PC-3 (cell line): ENCODE measurements at regions not wholly inside any gene's neighbourhood (a gene's known extent, or its start where the extent isn't known, plus 50 kb on each side); places are given as distances from the start of the nearest gene placed in this dataset.

Experiments used
- ATAC-seq: fragments of 200-7000 bp; cut with Tn5 transposase; 2 replicates; pipeline ENCODE4 v1.9.1; 2020; ENCODE audit warnings: mild to moderate bottlenecking, moderate library complexity
- BruUV-seq: library from RNA; stranded (reverse); fragments of 400-500 nt; replicated peaks from 2 replicates; lab custom pipeline; 2021; lab: Mats Ljungman, UMichigan
- CTCF ChIA-PET: fragments of 300-600 bp; sonication (Branson Sonifier 250); formaldehyde crosslinking; loops from one replicate; lab custom pipeline; 2022; ENCODE audit warnings: antibody characterized with exemption; lab: Charles Lee
- POLR2A ChIA-PET: fragments of 300-600 bp; sonication (Branson Sonifier 250); formaldehyde crosslinking; loops from one replicate; lab custom pipeline; 2022; ENCODE audit warnings: antibody characterized with exemption; ENCODE audit not compliant: unreplicated experiment; lab: Charles Lee
- DNase-seq: peaks from one replicate; pipeline ENCODE4 v3.0.0-alpha.2; 2015
- H2AFZ ChIP-seq: fragments of 300-600 bp; sonication (generic); 2 replicates; pipeline ENCODE4 v1.6.0; 2016; ENCODE audit warnings: antibody characterized with exemption, low read length
- H3F3A ChIP-seq: fragments of 300-600 bp; sonication (generic); one replicate; pipeline ENCODE4 v1.6.0; 2017; ENCODE audit warnings: antibody characterized with exemption, low read length, control low read depth, mild to moderate bottlenecking; ENCODE audit not compliant: unreplicated experiment
- H3K27ac ChIP-seq: fragments of 300-600 bp; sonication (generic); 2 replicates; pipeline ENCODE4 v1.5.1; 2016; ENCODE audit warnings: mild to moderate bottlenecking, low read length
- H3K27me3 ChIP-seq: fragments of 300-600 bp; sonication (generic); 2 replicates; pipeline ENCODE4 v1.6.1; 2016; ENCODE audit warnings: low read length, mixed read lengths
- H3K36me3 ChIP-seq: fragments of 300-600 bp; sonication (generic); 2 replicates; pipeline ENCODE4 v1.6.1; 2016; ENCODE audit warnings: low read depth, mixed run types, low read length, mixed read lengths
- H3K4me1 ChIP-seq: fragments of 300-600 bp; sonication (generic); 2 replicates; pipeline ENCODE4 v1.5.1; 2016; ENCODE audit warnings: low read length; ENCODE audit not compliant: insufficient read depth
- H3K4me2 ChIP-seq: fragments of 300-600 bp; sonication (generic); 2 replicates; pipeline ENCODE4 v1.6.0; 2016; ENCODE audit warnings: low read length
- H3K4me3 ChIP-seq: fragments of 300-600 bp; sonication (generic); 2 replicates; pipeline ENCODE4 v1.5.1; 2016; ENCODE audit warnings: mild to moderate bottlenecking, low read length, mixed read lengths
- H3K79me2 ChIP-seq: fragments of 300-600 bp; sonication (generic); 2 replicates; pipeline ENCODE4 v1.6.1; 2017; ENCODE audit warnings: low read length, mixed read lengths
- H3K9ac ChIP-seq: fragments of 300-600 bp; sonication (generic); 2 replicates; pipeline ENCODE4 v1.6.0; 2016; ENCODE audit warnings: mild to moderate bottlenecking, low read length
- H3K9me2 ChIP-seq: fragments of 300-600 bp; sonication (generic); replicated peaks from 2 replicates; pipeline ENCODE4 v1.6.1; 2016; ENCODE audit warnings: mixed run types, low read length, mixed read lengths
- H3K9me3 ChIP-seq: fragments of 300-600 bp; sonication (generic); 2 replicates; pipeline ENCODE4 v1.6.1; 2016; ENCODE audit warnings: low read length, mixed read lengths
- H4K20me1 ChIP-seq: fragments of 300-600 bp; sonication (generic); 2 replicates; pipeline ENCODE4 v1.6.1; 2016; ENCODE audit warnings: low read length, mixed read lengths
- CTCF ChIP-seq: fragments of 300-600 bp; sonication (generic); conservative IDR thresholded peaks from 2 replicates; pipeline ENCODE4 v1.5.1; 2017; ENCODE audit warnings: antibody characterized with exemption, low read depth, mild to moderate bottlenecking, low read length
- EZH2 ChIP-seq: fragments of 300-600 bp; sonication (generic); IDR thresholded peaks from one replicate; pipeline ENCODE4 v1.6.1; 2017; ENCODE audit warnings: antibody characterized with exemption, mild to moderate bottlenecking, low read length; ENCODE audit not compliant: unreplicated experiment
- EZH2phosphoT487 ChIP-seq: fragments of 300-600 bp; sonication (generic); IDR thresholded peaks from 2 replicates; pipeline ENCODE4 v1.6.1; 2018; ENCODE audit warnings: mild to moderate bottlenecking, antibody characterized with exemption, low read length, borderline replicate concordance
- intact Hi-C: fragments of 100-400 bp; cut with micrococcal nuclease; formaldehyde crosslinking; loops from 2 replicates; pipeline ENCODE4 v1.9.0; 2023

DNA sequence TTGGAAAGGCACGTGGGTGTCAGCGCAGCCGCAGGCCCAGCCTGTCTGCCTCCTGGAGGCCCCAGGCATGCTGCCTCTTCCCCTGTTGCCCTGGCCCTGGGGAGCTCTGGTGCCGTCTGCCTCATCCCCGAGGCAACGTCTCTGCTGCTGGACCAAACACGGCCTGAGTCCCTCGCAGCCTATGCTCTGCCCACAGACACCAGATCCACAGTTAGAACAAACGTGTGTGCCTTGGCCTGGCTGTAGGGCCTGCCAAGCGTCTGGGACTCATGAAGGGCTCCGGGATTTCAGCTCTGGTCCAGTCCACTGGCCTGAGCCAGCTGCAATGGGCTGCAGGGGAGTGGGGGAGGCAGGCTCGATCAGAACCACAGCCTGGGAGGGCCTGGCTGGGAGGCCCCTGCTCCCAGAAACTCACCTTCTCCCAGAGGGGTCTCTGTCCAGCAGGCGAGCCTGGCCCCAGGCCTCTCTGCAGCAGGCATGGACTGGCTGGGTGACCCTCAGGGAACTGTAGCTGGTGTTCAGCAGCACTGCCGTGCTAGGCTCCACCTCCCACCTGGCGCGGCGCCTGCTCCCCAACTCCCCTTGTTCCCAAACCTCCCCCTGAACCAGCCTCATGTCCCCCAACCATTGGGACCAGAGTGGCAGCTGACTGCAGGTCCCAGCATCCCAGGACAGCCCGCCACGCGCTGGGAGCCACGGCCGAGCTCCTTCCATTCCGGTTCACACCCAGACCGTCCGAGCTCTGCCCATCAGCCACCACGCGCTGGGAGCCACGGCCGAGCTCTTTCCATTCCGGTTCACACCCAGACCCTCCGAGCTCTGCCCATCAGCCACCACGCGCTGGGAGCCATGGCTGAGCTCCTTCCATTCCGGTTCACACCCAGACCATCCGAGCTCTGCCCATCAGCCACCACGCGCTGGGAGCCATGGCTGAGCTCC is 197.0 kb downstream of the DLL1 start:
- no peak overlapping the region for H3K27ac ChIP-seq
- TF ChIP-seq CTCF (no peak), EZH2phosphoT487 (no peak), EZH2 (no peak)

DNA sequence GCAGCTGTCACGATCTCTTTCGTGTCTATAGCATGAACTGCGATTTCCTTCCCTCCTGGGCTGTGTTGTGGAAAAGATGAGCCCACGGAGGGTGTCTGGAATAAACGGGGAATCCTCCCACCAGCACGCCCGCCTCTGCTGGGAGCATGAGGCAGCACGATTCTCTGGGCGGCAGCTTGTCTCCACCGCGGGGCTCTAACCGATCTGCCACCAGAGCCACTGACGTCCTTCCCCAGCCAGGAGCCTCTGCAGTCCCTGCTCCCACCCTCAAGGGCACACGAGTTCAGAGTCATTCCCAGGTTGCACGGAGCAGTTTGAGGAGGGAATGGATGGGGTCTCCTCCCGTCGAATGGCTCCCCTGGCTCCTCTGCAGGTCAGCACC is 197.6 kb downstream of the DLL1 start:
- no peak for DNase-seq
- no peaks in the 10 kb centered on the region for H3F3A ChIP-seq
- H3K79me2 ChIP-seq, result no peaks in the 10 kb centered on the region
- ATAC-seq, result no peak
- no peak overlapping the region for H3K4me3 ChIP-seq
- no peaks in the 10 kb centered on the region for H3K4me1 ChIP-seq
- H3K4me2 ChIP-seq, result no peak overlapping the region
- no peaks in the 10 kb centered on the region for H3K9me3 ChIP-seq
- H2AFZ ChIP-seq, result no peak overlapping the region
- no peaks in the 10 kb centered on the region for H3K27me3 ChIP-seq
- TF ChIP-seq CTCF (no peak), EZH2 (no peak), EZH2phosphoT487 (no peak)
- no peaks in the 10 kb centered on the region for H4K20me1 ChIP-seq
- ChIA-PET CTCF (no interaction called here), POLR2A (no interaction called here)
- intact Hi-C loops, result no loop called here
- H3K9me2 ChIP-seq, result no peaks in the 10 kb centered on the region
- H3K27ac ChIP-seq, result no peak overlapping the region
- no TSS peak for BruUV-seq
- no peaks in the 10 kb centered on the region for H3K36me3 ChIP-seq
- no peak overlapping the region for H3K9ac ChIP-seq

More for the DNA sequence above, 197.0 kb downstream of the DLL1 start:
- POLR2A ChIA-PET, result no interaction called here
- Histone ChIP-seq H3K9me2 (no peaks in the 10 kb centered on the region), H3K4me1 (no peaks in the 10 kb centered on the region), H3K79me2 (no peaks in the 10 kb centered on the region), H2AFZ (no peak overlapping the region), H4K20me1 (no peaks in the 10 kb centered on the region), H3K4me3 (no peak overlapping the region), H3K27me3 (no peaks in the 10 kb centered on the region), H3K4me2 (no peak overlapping the region), H3K9ac (no peak overlapping the region), H3K9me3 (no peaks in the 10 kb centered on the region), H3F3A (no peaks in the 10 kb centered on the region), H3K36me3 (no peaks in the 10 kb centered on the region)
- intact Hi-C loops, result no loop called here
- CTCF ChIA-PET, result no interaction called here
- no TSS peak for BruUV-seq
- no peak for ATAC-seq
- DNase-seq, result no peak

DNA sequence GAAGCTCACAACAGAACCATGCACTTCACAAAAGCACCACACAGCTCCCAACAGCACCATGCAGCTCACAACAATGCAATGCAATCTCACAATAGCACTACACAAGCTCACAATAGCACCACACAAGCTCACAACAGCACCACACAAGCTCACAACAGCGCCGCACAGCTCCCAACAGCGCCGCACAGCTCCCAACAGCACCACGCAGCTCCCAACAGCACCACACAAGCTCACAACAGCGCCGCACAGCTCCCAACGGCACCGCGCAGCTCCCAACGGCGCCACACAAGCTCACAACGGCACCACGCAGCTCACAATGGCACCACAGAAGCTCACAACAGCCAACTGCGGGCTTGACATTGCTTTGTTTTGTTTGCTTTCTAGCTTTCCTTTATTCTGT is 198.1 kb downstream of the DLL1 start:
- no peak for TF ChIP-seq EZH2
- TF ChIP-seq EZH2phosphoT487, result no peak
- no peak for TF ChIP-seq CTCF
- Histone ChIP-seq H4K20me1 (no peaks in the 10 kb centered on the region), H3K4me1 (no peaks in the 10 kb centered on the region), H3K36me3 (no peaks in the 10 kb centered on the region), H3K9me2 (no peaks in the 10 kb centered on the region), H3K79me2 (no peaks in the 10 kb centered on the region), H3F3A (no peaks in the 10 kb centered on the region), H3K9me3 (no peaks in the 10 kb centered on the region), H3K27ac (no peak overlapping the region), H3K9ac (no peak overlapping the region), H3K27me3 (no peaks in the 10 kb centered on the region), H3K4me3 (no peak overlapping the region), H3K4me2 (no peak overlapping the region), H2AFZ (no peak overlapping the region)
- CTCF ChIA-PET, result no interaction called here
- POLR2A ChIA-PET, result no interaction called here
- ATAC-seq (no peak), DNase-seq (no peak)
- intact Hi-C loops, result no loop called here
- BruUV-seq, result no TSS peak
